ENCODE measurements at regions not wholly inside any gene's neighbourhood (a gene's known extent, or its start where the extent isn't known, plus 50 kb on each side); places are given as distances from the start of the nearest gene placed in this dataset.

GRCh38 chr3:102104033-102104432 lies 254.7 kb downstream of the NFKBIZ start:
- Histone ChIP-seq H3K27ac (no peak overlapping the region), H3K27me3 (no peaks in the 10 kb centered on the region), H3K4me3 (no peak overlapping the region), H3K9me3 (no peaks in the 10 kb centered on the region), H3K4me1 (no peaks in the 10 kb centered on the region), H3K36me3 (no peaks in the 10 kb centered on the region)
- TF ChIP-seq POLR2A (IDR thresholded peaks at IDR 0.05) = no peak
- TF ChIP-seq CTCF (IDR thresholded peaks at IDR 0.05) = no peak
- no peak for DNase-seq

DNA sequence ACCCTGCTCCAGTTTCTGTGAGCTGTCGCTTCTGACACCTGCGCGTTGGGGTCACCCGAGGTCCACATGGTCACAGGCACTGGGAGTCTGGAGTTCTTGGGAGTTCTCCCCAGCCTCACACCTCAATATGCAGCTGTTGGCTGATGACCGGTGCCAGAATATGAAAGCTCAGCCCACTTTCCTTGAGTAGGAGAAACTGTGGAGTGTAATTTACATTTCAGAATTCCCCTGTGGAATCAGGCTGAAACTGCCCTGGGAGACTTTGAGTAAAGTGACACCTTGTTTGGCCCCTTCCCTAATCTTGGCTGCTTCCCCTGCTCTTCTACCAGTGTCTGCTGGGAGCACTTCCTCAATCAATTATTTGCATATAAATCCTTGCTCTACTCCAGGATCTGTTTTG lies 255.9 kb downstream of the NFKBIZ start:
- Histone ChIP-seq H3K4me1 (no peaks in the 10 kb centered on the region), H3K9me3 (no peaks in the 10 kb centered on the region), H3K4me3 (no peak overlapping the region), H3K36me3 (no peaks in the 10 kb centered on the region), H3K27ac (no peak overlapping the region), H3K27me3 (no peaks in the 10 kb centered on the region)
- no peak for DNase-seq
- TF ChIP-seq CTCF (IDR thresholded peaks at IDR 0.05) = no peak
- no peak for TF ChIP-seq POLR2A (IDR thresholded peaks at IDR 0.05)

- TF ChIP-seq POLR2A (IDR thresholded peaks at IDR 0.05) (no peak), CTCF (IDR thresholded peaks at IDR 0.05) (no peak)
- Histone ChIP-seq H3K4me3 (no peak overlapping the region), H3K27me3 (no peaks in the 10 kb centered on the region), H3K36me3 (no peaks in the 10 kb centered on the region), H3K4me1 (no peaks in the 10 kb centered on the region), H3K9me3 (no peaks in the 10 kb centered on the region), H3K27ac (no peak overlapping the region)
- no peak for DNase-seq
Measured at GRCh38 chr3:102106416-102107097, 257.2 kb downstream of the NFKBIZ start.

GRCh38 chr3:102112704-102113230 lies 263.5 kb downstream of the NFKBIZ start:
- H3K4me3 ChIP-seq = no peak overlapping the region
- TF ChIP-seq CTCF (IDR thresholded peaks at IDR 0.05) = no peak
- no peak for TF ChIP-seq POLR2A (IDR thresholded peaks at IDR 0.05)
- H3K27ac ChIP-seq = peak overlapping the region in 2 of 4 donors; percentile 54 to 57
- peaks cover 0 to 4% (median 0%) of the 10 kb centered on the region in 4 donors for H3K4me1 ChIP-seq
- no peaks in the 10 kb centered on the region for H3K36me3 ChIP-seq
- no peaks in the 10 kb centered on the region for H3K9me3 ChIP-seq
- H3K27me3 ChIP-seq = no peaks in the 10 kb centered on the region
- no peak for DNase-seq

- DNase-seq = peak in 1 of 3 donors; percentile 63
- no peak overlapping the region for H3K4me3 ChIP-seq
- TF ChIP-seq POLR2A (IDR thresholded peaks at IDR 0.05) = no peak
- TF ChIP-seq CTCF (IDR thresholded peaks at IDR 0.05) = no peak
- peak overlapping the region; percentile 13 to 57 (median 53) for H3K27ac ChIP-seq
- no peaks in the 10 kb centered on the region for H3K36me3 ChIP-seq
- H3K4me1 ChIP-seq = peaks cover 0 to 4% (median 0%) of the 10 kb centered on the region in 4 donors
- H3K27me3 ChIP-seq = no peaks in the 10 kb centered on the region
- H3K9me3 ChIP-seq = no peaks in the 10 kb centered on the region
Measured at GRCh38 chr3:102113421-102114041, 264.2 kb downstream of the NFKBIZ start.

Measured in Peyer's patch (tissue), 4 donors.